ENCODE measurements at regions not wholly inside any gene's neighbourhood (a gene's known extent, or its start where the extent isn't known, plus 50 kb on each side); places are given as distances from the start of the nearest gene placed in this dataset.

DNA sequence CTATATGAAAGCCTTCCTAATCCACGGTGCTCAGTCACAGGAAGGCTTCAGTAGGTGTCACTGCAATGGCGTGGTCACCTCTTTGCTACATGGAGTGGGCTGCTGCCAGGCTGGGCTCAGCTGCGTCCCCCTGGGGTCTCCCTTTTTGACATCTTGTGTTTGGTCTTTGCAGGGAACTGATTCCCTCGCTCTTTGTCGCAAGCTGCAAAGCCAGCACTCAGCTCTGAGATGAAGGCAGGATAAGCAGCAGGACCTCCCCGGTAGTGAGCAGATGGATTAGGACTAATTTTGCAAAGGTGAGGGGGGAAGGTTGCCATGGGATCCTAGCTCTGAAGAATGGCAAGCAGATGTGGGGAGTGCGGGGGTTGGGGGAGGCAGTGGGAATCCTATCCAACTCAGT lies 173.9 kb upstream of the ARL4C start:
- no peak overlapping the region for H3K4me3 Mint-ChIP-seq

DNA sequence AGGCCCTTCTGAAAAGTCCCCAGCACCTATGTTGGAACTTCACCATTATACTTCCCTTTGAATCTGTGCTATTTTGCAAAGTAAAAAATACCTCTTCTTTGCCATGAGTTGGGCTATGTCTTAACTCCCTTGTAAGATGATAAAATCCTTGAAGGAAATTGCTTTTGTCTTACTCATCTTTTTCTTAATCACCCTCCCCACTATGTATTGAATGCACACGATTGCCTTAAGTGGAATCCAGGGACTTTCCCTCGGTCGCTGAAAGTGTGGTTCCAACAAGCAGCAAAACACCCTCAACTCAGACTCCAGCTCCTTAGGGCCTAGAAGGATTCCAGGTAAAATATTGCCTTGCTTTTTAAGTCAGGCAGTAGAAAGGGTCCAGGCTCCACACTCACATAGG lies 173.2 kb upstream of the ARL4C start:
- H3K36me3 Mint-ChIP-seq (ENCODE audit: low read depth), result no peaks in the 10 kb centered on the region
- H3K27ac Mint-ChIP-seq, result no peak overlapping the region
- no peak for DNase-seq
- no peaks in the 10 kb centered on the region for H3K4me1 Mint-ChIP-seq
- no peak overlapping the region for H3K4me3 Mint-ChIP-seq
- H3K9me3 ChIP-seq (ENCODE audit: control insufficient read depth, low read length, poor library complexity, severe bottlenecking), result no peaks in the 10 kb centered on the region
- ATAC-seq, result no peak
- peaks cover 55% of the 10 kb centered on the region for H3K27me3 Mint-ChIP-seq

More for the DNA sequence above, 173.9 kb upstream of the ARL4C start:
- no peaks in the 10 kb centered on the region for H3K9me3 ChIP-seq (ENCODE audit: control insufficient read depth, low read length, poor library complexity, severe bottlenecking)
- no peak for DNase-seq
- Mint-ChIP-seq H3K27ac (no peak overlapping the region), H3K4me1 (no peaks in the 10 kb centered on the region), H3K27me3 (peaks cover 55% of the 10 kb centered on the region), H3K36me3 (ENCODE audit: low read depth) (no peaks in the 10 kb centered on the region)
- no peak for ATAC-seq

GRCh38 chr2:234669621-234670020 lies 172.7 kb upstream of the ARL4C start:
- Mint-ChIP-seq H3K27me3 (peaks cover 51% of the 10 kb centered on the region), H3K36me3 (ENCODE audit: low read depth) (no peaks in the 10 kb centered on the region), H3K4me3 (no peak overlapping the region), H3K4me1 (no peaks in the 10 kb centered on the region), H3K27ac (no peak overlapping the region)
- ATAC-seq, result no peak
- no peak for DNase-seq
- no peaks in the 10 kb centered on the region for H3K9me3 ChIP-seq (ENCODE audit: control insufficient read depth, low read length, poor library complexity, severe bottlenecking)

DNA sequence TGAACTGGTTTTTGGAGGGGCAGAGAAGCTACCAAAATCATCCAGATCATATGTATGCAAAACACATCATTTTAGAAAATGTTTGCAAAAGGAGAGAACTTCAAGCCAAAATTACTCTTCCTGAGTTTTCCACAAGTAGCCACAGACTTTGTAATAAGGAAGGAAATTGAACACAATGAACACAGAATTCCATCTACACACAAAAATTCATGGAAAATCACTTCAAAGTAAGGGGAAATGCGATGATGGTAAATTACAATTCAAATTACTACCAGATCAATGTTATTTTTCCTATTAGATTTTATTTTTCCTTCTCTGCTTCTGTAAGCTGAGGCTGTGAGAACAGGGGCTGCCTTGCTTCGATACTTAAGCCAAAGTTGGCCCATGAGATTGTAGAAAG lies 172.1 kb upstream of the ARL4C start:
- no peaks in the 10 kb centered on the region for H3K36me3 Mint-ChIP-seq (ENCODE audit: low read depth)
- H3K4me1 Mint-ChIP-seq, result no peaks in the 10 kb centered on the region
- H3K4me3 Mint-ChIP-seq, result no peak overlapping the region
- no peak for DNase-seq
- no peaks in the 10 kb centered on the region for H3K9me3 ChIP-seq (ENCODE audit: control insufficient read depth, low read length, poor library complexity, severe bottlenecking)
- H3K27ac Mint-ChIP-seq, result no peak overlapping the region
- H3K27me3 Mint-ChIP-seq, result peaks cover 45% of the 10 kb centered on the region
- no peak for ATAC-seq

DNA sequence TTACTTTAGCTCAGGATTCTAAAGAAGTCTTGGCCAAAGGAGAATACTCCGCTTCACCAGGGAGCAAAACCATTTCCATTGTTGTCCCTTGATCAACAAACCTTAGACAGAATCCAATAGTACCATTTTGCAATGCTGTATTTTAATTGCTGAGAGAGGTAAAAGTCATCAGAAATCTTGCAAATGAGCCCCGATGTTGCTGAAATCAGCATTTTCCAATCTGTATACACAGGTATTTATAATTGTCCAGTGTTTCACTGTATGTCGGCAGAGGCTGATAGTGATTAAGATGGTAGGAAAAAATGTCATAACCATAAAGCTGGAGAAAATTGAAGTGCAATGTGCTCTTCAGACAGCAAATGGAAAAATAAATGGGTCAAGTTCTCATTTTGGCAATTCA lies 170.0 kb upstream of the ARL4C start:
- H3K36me3 Mint-ChIP-seq (ENCODE audit: low read depth), result no peaks in the 10 kb centered on the region
- H3K27me3 Mint-ChIP-seq, result peaks cover 39% of the 10 kb centered on the region

GRCh38 chr2:234665304-234665703 lies 168.4 kb upstream of the ARL4C start:
- DNase-seq, result no peak
- no peak overlapping the region for H3K27ac Mint-ChIP-seq
- no peaks in the 10 kb centered on the region for H3K9me3 ChIP-seq (ENCODE audit: control insufficient read depth, low read length, poor library complexity, severe bottlenecking)
- H3K4me3 Mint-ChIP-seq, result no peak overlapping the region
- H3K27me3 Mint-ChIP-seq, result peaks cover 26% of the 10 kb centered on the region
- ATAC-seq, result no peak
- no peaks in the 10 kb centered on the region for H3K36me3 Mint-ChIP-seq (ENCODE audit: low read depth)
- no peaks in the 10 kb centered on the region for H3K4me1 Mint-ChIP-seq

More for the DNA sequence above, 170.0 kb upstream of the ARL4C start:
- no peak for ATAC-seq
- no peaks in the 10 kb centered on the region for H3K4me1 Mint-ChIP-seq
- H3K4me3 Mint-ChIP-seq, result no peak overlapping the region
- no peak overlapping the region for H3K27ac Mint-ChIP-seq
- DNase-seq, result no peak
- no peaks in the 10 kb centered on the region for H3K9me3 ChIP-seq (ENCODE audit: control insufficient read depth, low read length, poor library complexity, severe bottlenecking)

DNA sequence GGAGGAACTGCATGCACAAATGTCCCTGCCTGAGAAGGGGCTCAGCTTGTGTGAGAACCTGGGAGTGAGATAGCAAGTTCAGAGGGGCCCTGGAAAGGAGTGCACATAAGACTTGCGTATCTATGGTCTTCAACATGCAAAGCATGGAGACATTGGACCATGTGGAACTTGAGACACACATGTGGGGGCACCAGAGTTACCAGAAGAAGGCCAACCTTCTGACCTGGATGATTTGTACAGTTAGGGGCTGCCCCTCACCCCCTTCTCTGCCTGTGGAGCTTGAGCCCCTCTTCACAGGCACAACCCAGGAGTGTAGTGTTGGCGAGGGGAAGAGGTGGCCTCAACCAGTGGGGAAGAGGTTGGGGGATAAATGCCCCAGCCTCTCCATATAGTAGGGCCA lies 165.0 kb upstream of the ARL4C start:
- H3K36me3 Mint-ChIP-seq (ENCODE audit: low read depth), result no peaks in the 10 kb centered on the region
- no peak overlapping the region for H3K27ac Mint-ChIP-seq
- ATAC-seq (no peak), DNase-seq (no peak)
- no peaks in the 10 kb centered on the region for H3K9me3 ChIP-seq (ENCODE audit: control insufficient read depth, low read length, poor library complexity, severe bottlenecking)
- peaks cover 7% of the 10 kb centered on the region for H3K27me3 Mint-ChIP-seq
- no peaks in the 10 kb centered on the region for H3K4me1 Mint-ChIP-seq
- H3K4me3 Mint-ChIP-seq, result no peak overlapping the region

- Mint-ChIP-seq H3K36me3 (ENCODE audit: low read depth) (no peaks in the 10 kb centered on the region), H3K4me3 (no peak overlapping the region), H3K27me3 (peaks cover 8% of the 10 kb centered on the region), H3K27ac (no peak overlapping the region), H3K4me1 (no peaks in the 10 kb centered on the region)
- H3K9me3 ChIP-seq (ENCODE audit: control insufficient read depth, low read length, poor library complexity, severe bottlenecking), result no peaks in the 10 kb centered on the region
- no peak for DNase-seq
- no peak for ATAC-seq
Measured at GRCh38 chr2:234661175-234661574, 164.3 kb upstream of the ARL4C start.

- DNase-seq (no peak), ATAC-seq (no peak)
- peaks cover 37% of the 10 kb centered on the region for H3K27me3 Mint-ChIP-seq
- H3K4me3 Mint-ChIP-seq, result no peak overlapping the region
- H3K36me3 Mint-ChIP-seq (ENCODE audit: low read depth), result no peaks in the 10 kb centered on the region
- H3K9me3 ChIP-seq (ENCODE audit: control insufficient read depth, low read length, poor library complexity, severe bottlenecking), result no peaks in the 10 kb centered on the region
- H3K27ac Mint-ChIP-seq, result no peak overlapping the region
- no peaks in the 10 kb centered on the region for H3K4me1 Mint-ChIP-seq
Measured at GRCh38 chr2:234655706-234656105, 158.8 kb upstream of the ARL4C start.

DNA sequence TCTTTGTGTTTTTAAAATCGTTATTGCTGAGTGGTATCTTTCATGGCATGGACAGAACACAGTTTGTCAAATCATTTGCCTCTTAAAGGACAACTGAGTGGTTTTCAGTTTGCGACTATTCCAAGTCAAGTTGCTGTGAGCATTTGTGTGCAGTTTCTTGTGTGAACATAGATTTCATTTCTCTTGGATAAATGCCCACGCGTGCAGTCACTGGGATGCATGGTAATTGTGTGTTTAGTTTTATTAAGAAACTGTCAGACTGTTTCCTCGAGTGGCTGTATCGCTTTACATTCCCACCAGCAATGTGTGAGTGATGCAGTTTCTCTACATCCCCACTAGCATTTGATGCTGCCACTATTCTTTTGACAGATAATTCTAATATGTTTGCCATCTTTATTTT lies 154.0 kb upstream of the ARL4C start:
- Mint-ChIP-seq H3K4me1 (no peaks in the 10 kb centered on the region), H3K36me3 (ENCODE audit: low read depth) (no peaks in the 10 kb centered on the region), H3K4me3 (peak overlapping the region; percentile 19), H3K27me3 (peaks cover 36% of the 10 kb centered on the region), H3K27ac (no peak overlapping the region)
- DNase-seq, result no peak
- ATAC-seq, result no peak
- no peaks in the 10 kb centered on the region for H3K9me3 ChIP-seq (ENCODE audit: control insufficient read depth, low read length, poor library complexity, severe bottlenecking)

DNA sequence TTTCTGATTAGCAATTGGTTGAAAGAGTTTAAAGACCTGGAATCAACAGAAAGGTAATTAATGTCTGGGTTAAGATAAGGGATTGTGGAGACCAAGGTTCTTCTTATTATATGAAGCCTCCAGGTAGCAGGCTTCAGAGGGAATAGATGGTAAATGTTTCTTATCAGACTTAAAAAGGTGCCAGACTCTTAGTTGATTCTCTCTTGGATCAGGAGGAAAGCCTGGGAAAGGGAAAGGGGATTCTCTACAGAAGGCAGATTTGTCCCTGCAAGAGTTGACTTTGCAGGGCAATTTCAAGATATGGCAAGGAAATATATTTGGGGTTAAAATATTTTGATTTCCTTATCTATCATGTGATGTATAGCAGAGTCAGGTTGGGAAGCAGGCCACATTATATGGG lies 153.1 kb upstream of the ARL4C start:
- no peak overlapping the region for H3K4me3 Mint-ChIP-seq
- ATAC-seq, result no peak

DNA sequence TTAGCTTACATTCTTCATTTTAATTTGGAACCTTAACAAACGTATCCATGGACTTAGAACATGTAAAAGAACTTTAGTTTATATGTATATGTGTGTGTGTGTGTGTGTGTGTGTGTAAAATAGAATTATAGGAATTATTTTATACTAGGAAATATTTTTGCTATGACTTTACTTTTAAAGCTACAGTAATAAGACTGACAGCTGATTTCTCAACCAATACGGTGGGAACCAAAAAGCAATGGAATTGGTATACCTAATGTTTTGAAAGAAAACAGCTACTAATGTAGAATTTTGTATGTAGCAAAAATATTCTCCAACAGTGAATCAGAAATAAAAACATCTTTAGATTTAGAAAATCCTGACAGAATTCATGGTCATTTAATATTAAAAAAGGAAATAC lies 146.5 kb upstream of the ARL4C start:
- no peaks in the 10 kb centered on the region for H3K4me1 Mint-ChIP-seq
- peaks cover 4% of the 10 kb centered on the region for H3K9me3 ChIP-seq (ENCODE audit: control insufficient read depth, low read length, poor library complexity, severe bottlenecking)
- peaks cover 2% of the 10 kb centered on the region for H3K36me3 Mint-ChIP-seq (ENCODE audit: low read depth)
- no peak overlapping the region for H3K27ac Mint-ChIP-seq
- ATAC-seq (no peak), DNase-seq (no peak)
- no peaks in the 10 kb centered on the region for H3K27me3 Mint-ChIP-seq
- H3K4me3 Mint-ChIP-seq, result no peak overlapping the region

More for the DNA sequence above, 153.1 kb upstream of the ARL4C start:
- no peak for DNase-seq
- H3K27me3 Mint-ChIP-seq, result peaks cover 36% of the 10 kb centered on the region
- no peaks in the 10 kb centered on the region for H3K9me3 ChIP-seq (ENCODE audit: control insufficient read depth, low read length, poor library complexity, severe bottlenecking)
- H3K4me1 Mint-ChIP-seq, result no peaks in the 10 kb centered on the region
- no peaks in the 10 kb centered on the region for H3K36me3 Mint-ChIP-seq (ENCODE audit: low read depth)
- H3K27ac Mint-ChIP-seq, result no peak overlapping the region

GRCh38 chr2:234641086-234641485 lies 144.2 kb upstream of the ARL4C start:
- Mint-ChIP-seq H3K27ac (no peak overlapping the region), H3K4me3 (no peak overlapping the region), H3K27me3 (no peaks in the 10 kb centered on the region), H3K4me1 (no peaks in the 10 kb centered on the region), H3K36me3 (ENCODE audit: low read depth) (peaks cover 2% of the 10 kb centered on the region)
- peaks cover 4% of the 10 kb centered on the region for H3K9me3 ChIP-seq (ENCODE audit: control insufficient read depth, low read length, poor library complexity, severe bottlenecking)
- ATAC-seq (no peak), DNase-seq (no peak)

DNA sequence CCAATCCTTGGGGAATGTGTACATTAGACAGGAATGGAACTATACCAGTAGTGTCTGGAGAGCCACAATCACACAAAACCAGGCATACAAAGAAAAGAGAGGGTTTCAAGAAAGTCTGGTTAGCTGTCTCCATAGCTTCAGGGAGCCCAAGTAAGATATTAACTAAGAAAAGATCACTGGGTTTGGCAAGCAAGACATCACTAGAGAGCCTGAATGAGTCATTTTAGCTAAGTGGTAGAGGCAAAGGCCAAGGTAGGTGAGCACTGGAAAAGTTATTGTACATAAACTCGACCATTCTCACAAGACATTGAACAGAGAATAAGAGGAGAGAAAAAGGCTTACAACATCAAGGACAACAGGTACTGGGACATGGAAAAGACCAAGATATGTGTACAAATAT lies 143.8 kb upstream of the ARL4C start:
- ATAC-seq (no peak), DNase-seq (no peak)
- Mint-ChIP-seq H3K27ac (no peak overlapping the region), H3K27me3 (no peaks in the 10 kb centered on the region), H3K4me1 (no peaks in the 10 kb centered on the region), H3K4me3 (no peak overlapping the region), H3K36me3 (ENCODE audit: low read depth) (peaks cover 2% of the 10 kb centered on the region)
- H3K9me3 ChIP-seq (ENCODE audit: control insufficient read depth, low read length, poor library complexity, severe bottlenecking), result peaks cover 4% of the 10 kb centered on the region

DNA sequence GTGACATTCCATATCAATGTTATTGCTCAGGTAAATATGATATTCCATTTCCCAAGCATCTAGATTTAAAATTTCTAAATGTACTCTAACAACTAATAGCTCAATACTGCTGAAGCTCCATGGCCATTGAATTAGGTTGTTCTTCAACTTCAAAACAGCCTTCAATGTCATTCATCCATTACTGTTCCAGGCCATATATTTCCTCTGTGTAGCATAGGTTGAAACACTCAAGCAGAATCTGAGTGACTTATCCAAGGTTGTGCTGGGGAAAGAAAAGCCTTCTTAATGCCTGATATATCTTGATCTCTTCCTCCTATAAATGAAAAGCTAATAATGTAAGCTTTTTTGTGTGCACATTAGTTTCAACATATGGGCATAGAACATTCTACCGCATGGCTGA lies 142.1 kb upstream of the ARL4C start:
- no peak overlapping the region for H3K27ac Mint-ChIP-seq
- H3K4me1 Mint-ChIP-seq, result no peaks in the 10 kb centered on the region
- peaks cover 4% of the 10 kb centered on the region for H3K27me3 Mint-ChIP-seq
- peaks cover 4% of the 10 kb centered on the region for H3K9me3 ChIP-seq (ENCODE audit: control insufficient read depth, low read length, poor library complexity, severe bottlenecking)
- DNase-seq, result no peak
- no peak for ATAC-seq
- H3K4me3 Mint-ChIP-seq, result no peak overlapping the region
- H3K36me3 Mint-ChIP-seq (ENCODE audit: low read depth), result peaks cover 2% of the 10 kb centered on the region
